Gastroesophageal sphincter (tissue), 4 donors: ENCODE measurements at regions not wholly inside any gene's neighbourhood (a gene's known extent, or its start where the extent isn't known, plus 50 kb on each side); places are given as distances from the start of the nearest gene placed in this dataset.

Experiments
- ATAC-seq: fragments of 150-250 bp; one replicate; pipeline ENCODE4 v1.9.1; 2016; ENCODE audit warnings: mild to moderate bottlenecking, moderate library complexity
- H3K27ac ChIP-seq, 4 donors: fragments of 200-600 bp; sonication (generic) in 3 of 4; 1 replicate in 3 of 4; 2 replicates in 1 of 4; pipeline ENCODE4 v1.5.1; 2016 to 2019
- H3K27me3 ChIP-seq: fragments of 200-600 bp; sonication (generic); one replicate; pipeline ENCODE4 v1.5.1; 2019
- H3K36me3 ChIP-seq, 2 donors: fragments of 200-600 bp; sonication (generic); one replicate each; pipeline ENCODE4 v1.5.1; 2019; ENCODE audit warnings: control low read depth in 1 of 2
- H3K4me1 ChIP-seq, 3 donors: fragments of 200-600 bp; sonication (generic); 1 replicate in 2 of 3; 2 replicates in 1 of 3; pipeline ENCODE4 v1.5.1; 2016 to 2019; ENCODE audit warnings: control low read depth in 2 of 3
- H3K4me3 ChIP-seq, 2 donors: fragments of 200-600 bp; sonication (generic); one replicate each; pipeline ENCODE4 v1.5.1; 2019; ENCODE audit warnings: mild to moderate bottlenecking in 1 of 2, moderate library complexity in 1 of 2
- H3K9me3 ChIP-seq, 3 donors: fragments of 200-600 bp; sonication (generic); one replicate each; pipeline ENCODE4 v1.5.1; 2017 to 2019; ENCODE audit warnings: control low read depth in 2 of 3
- CTCF ChIP-seq, 4 experiments: fragments of 200-600 bp in 2 of 4; fragments of 450-650 bp in 2 of 4; sonication (generic) in 1 of 4; IDR thresholded peaks; one replicate each; pipeline ENCODE4 v1.5.1; 2017 to 2019; ENCODE audit warnings: antibody characterized with exemption in 4 of 4, mild to moderate bottlenecking in 2 of 4, moderate library complexity in 2 of 4
- EP300 ChIP-seq: sonication (generic); formaldehyde crosslinking; IDR thresholded peaks from one replicate; pipeline ENCODE4 v1.6.1; 2017; ENCODE audit warnings: antibody characterized with exemption, mild to moderate bottlenecking
- POLR2A ChIP-seq, 2 donors: fragments of 450-650 bp; IDR thresholded peaks; one replicate each; pipeline ENCODE4 v1.6.1; 2017; ENCODE audit warnings: antibody characterized with exemption in 2 of 2, mild to moderate bottlenecking in 2 of 2, moderate library complexity in 1 of 2
- POLR2AphosphoS5 ChIP-seq: sonication (generic); formaldehyde crosslinking; IDR thresholded peaks from one replicate; pipeline ENCODE4 v1.6.1; 2017; ENCODE audit warnings: antibody characterized with exemption
- WGBS, 2 donors: methylation state at CpG; one replicate each; pipeline ENCODE4 v1.1.5; 2018; ENCODE audit warnings: low coverage in 1 of 2; 5-methylcytosine and 5-hydroxymethylcytosine counted together

DNA sequence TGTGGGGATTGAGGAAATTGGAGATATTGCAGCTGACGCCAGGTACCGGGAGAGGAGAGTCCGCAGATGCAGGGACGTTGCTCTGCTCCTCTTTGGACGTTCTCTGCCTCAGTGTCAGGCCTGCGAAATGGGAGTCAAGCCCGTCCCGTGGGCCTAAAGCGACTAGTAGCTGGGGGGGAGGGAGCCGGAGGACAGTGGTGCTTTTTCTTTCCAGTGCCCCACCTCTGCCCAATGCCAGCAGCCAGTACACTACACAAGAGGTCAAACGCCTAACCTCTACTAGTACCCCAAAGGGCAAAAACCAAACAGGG is 413.6 kb upstream of the ESRRG start:
- no peak for ATAC-seq
- TF ChIP-seq POLR2A (IDR thresholded peaks at IDR 0.05): no peak
- no peak for TF ChIP-seq CTCF (IDR thresholded peaks at IDR 0.05)
- TF ChIP-seq EP300: no peak
- no peak for TF ChIP-seq POLR2AphosphoS5
- H3K27ac ChIP-seq: no peak overlapping the region
- no peaks in the 10 kb centered on the region for H3K36me3 ChIP-seq
- peaks cover 0 to 37% (median 0%) of the 10 kb centered on the region in 3 donors for H3K4me1 ChIP-seq
- H3K4me3 ChIP-seq: peak overlapping the region in 1 of 2 donors; percentile 58
- peaks cover 55% of the 10 kb centered on the region for H3K27me3 ChIP-seq
- no peaks in the 10 kb centered on the region for H3K9me3 ChIP-seq
- WGBS, 2 donors: 60 to 70% methylated on average over 1 to 2 of the region's 11 CpGs

DNA sequence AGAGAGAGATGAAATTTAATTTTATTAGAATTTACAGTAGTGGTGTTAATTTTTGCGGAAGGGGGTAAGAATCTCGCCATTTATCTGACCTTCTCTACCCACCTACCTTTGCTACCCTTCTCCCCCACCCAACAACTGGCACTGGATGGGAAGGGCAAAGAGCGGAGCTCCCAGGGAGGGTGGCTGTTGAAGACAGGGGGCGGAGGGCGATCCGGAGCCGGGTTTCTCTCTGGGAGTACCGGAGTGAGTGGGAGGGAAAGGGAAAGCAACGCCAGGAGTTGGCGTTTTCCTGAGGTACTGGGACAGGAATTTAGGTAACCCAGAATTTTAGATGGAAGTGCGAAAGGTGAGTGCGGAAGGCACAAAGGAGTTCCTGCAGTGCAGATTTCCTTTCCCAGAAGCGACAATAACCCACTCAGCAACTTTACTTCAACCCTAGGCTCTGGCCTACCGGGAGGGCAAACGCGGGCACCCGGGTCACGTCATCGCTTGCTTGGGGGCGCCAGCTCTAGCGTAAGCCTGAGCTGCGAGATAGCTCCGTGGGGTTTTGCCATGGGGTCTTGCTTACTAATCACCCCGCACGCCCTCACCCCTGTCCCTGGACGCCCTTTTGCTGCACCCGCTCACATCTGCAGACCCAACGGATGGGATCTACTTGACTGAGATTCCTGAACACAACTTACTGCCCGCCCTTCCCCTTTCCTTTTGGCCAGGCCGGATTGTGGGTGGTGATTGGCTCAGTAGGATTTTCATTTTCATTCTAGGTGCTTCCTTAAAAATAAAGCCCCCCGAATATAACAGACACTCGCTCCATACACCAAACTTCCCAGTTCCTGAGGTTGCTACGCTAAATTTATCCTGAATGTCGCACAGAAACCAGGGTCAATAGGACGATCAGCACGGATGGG is 413.0 kb upstream of the ESRRG start:
- no peak for ATAC-seq
- Histone ChIP-seq H3K4me1 (peaks cover 0 to 37% (median 0%) of the 10 kb centered on the region in 3 donors), H3K36me3 (no peaks in the 10 kb centered on the region), H3K27ac (peak overlapping the region in 1 of 4 donors; percentile 79), H3K4me3 (peak overlapping the region; percentile 31 to 58), H3K9me3 (no peaks in the 10 kb centered on the region), H3K27me3 (peaks cover 55% of the 10 kb centered on the region)
- WGBS, 2 donors: 37 to 38% methylated on average over 6 to 24 of the region's 36 CpGs
- TF ChIP-seq POLR2A (IDR thresholded peaks at IDR 0.05): no peak
- TF ChIP-seq CTCF (IDR thresholded peaks at IDR 0.05): peak in 1 of 4 experiments; percentile 24

- ATAC-seq: peak; percentile 24
- Histone ChIP-seq H3K4me3 (peak overlapping the region; percentile 31 to 58), H3K4me1 (peaks cover 0 to 37% (median 0%) of the 10 kb centered on the region in 3 donors)
Observed at GRCh38 chr1:217135569-217135915, 412.3 kb upstream of the ESRRG start.

GRCh38 chr1:217134857-217135568 is 411.8 kb upstream of the ESRRG start:
- Histone ChIP-seq H3K9me3 (no peaks in the 10 kb centered on the region), H3K36me3 (no peaks in the 10 kb centered on the region), H3K27me3 (peaks cover 55% of the 10 kb centered on the region), H3K4me3 (peak overlapping the region; percentile 31 to 58), H3K27ac (peak overlapping the region in 3 of 4 donors; percentile 52 to 79 (median 70)), H3K4me1 (peaks cover 0 to 37% (median 0%) of the 10 kb centered on the region in 3 donors)
- no peak for ATAC-seq
- no peak for TF ChIP-seq POLR2AphosphoS5
- no peak for TF ChIP-seq POLR2A (IDR thresholded peaks at IDR 0.05)
- no peak for TF ChIP-seq CTCF (IDR thresholded peaks at IDR 0.05)
- TF ChIP-seq EP300: no peak
- 2 to 11% methylated on average over 13 of the region's 49 CpGs for WGBS, 2 donors

More at GRCh38 chr1:217135569-217135915, 412.3 kb upstream of the ESRRG start:
- 0 to 1% methylated on average over 2 to 24 of the region's 32 CpGs for WGBS, 2 donors
- H3K27ac ChIP-seq: peak overlapping the region in 3 of 4 donors; percentile 52 to 79 (median 70)
- no peaks in the 10 kb centered on the region for H3K36me3 ChIP-seq
- peaks cover 55% of the 10 kb centered on the region for H3K27me3 ChIP-seq
- TF ChIP-seq POLR2A (IDR thresholded peaks at IDR 0.05) (no peak), POLR2AphosphoS5 (no peak), EP300 (no peak), CTCF (IDR thresholded peaks at IDR 0.05) (no peak)
- H3K9me3 ChIP-seq: no peaks in the 10 kb centered on the region
